DND-41 (cell line): ENCODE measurements at regions not wholly inside any gene's neighbourhood (a gene's known extent, or its start where the extent isn't known, plus 50 kb on each side); places are given as distances from the start of the nearest gene placed in this dataset.

ENCODE experiments used
- EZH2 ChIP-seq: IDR thresholded peaks from 3 replicates; pipeline ENCODE4 v1.6.1; 2012; ENCODE audit warnings: borderline replicate concordance, low read depth, mild to moderate bottlenecking, moderate library complexity, low read length, inconsistent platforms; ENCODE audit not compliant: severe bottlenecking
- TF ChIP-seq, protein P1 (sequence below): IDR thresholded peaks from 2 replicates; pipeline ENCODE4 v1.5.1; 2012; ENCODE audit warnings: borderline replicate concordance, low read length, moderate library complexity, mild to moderate bottlenecking; ENCODE audit not compliant: poor library complexity, severe bottlenecking; ENCODE audit errors: extremely low read depth

DNA sequence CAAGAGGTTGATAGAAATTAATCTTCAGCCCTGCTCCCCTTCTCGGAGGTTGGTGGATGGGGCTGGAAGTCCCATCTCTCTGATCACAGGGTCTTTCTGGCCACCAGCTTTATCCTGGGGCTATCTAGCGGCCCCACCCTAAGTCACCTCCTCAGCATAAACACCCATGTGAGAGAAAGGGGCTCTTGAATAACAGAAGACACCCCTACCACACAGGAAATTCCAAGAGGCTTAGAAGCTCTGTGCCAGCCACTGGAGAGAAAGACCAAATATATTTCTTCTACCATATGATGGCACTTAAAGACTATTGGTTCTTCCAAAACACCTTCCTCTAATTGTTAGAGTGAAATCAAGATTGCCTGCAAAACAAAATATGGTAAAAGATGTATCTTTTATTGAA is 219.7 kb downstream of the VAPA start:
- TF ChIP-seq, protein P1, sequence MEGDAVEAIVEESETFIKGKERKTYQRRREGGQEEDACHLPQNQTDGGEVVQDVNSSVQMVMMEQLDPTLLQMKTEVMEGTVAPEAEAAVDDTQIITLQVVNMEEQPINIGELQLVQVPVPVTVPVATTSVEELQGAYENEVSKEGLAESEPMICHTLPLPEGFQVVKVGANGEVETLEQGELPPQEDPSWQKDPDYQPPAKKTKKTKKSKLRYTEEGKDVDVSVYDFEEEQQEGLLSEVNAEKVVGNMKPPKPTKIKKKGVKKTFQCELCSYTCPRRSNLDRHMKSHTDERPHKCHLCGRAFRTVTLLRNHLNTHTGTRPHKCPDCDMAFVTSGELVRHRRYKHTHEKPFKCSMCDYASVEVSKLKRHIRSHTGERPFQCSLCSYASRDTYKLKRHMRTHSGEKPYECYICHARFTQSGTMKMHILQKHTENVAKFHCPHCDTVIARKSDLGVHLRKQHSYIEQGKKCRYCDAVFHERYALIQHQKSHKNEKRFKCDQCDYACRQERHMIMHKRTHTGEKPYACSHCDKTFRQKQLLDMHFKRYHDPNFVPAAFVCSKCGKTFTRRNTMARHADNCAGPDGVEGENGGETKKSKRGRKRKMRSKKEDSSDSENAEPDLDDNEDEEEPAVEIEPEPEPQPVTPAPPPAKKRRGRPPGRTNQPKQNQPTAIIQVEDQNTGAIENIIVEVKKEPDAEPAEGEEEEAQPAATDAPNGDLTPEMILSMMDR: no peak
- TF ChIP-seq EZH2: no peak
